T-helper 1 cell treated with Interleukin-12 subunit alpha and Interleukin-12 subunit beta and Interleukin-4 antibody, amounts not matched to agents 30 μg/mL and 1 μg/mL, for 36 hours (primary cell): ENCODE measurements at regions not wholly inside any gene's neighbourhood (a gene's known extent, or its start where the extent isn't known, plus 50 kb on each side); places are given as distances from the start of the nearest gene placed in this dataset.

Experiments used
- H3K27ac Mint-ChIP-seq: one replicate; pipeline ENCODE4 v1.8.0; 2021; ENCODE audit warnings: mild to moderate bottlenecking, mixed read lengths
- H3K27me3 Mint-ChIP-seq: one replicate; pipeline ENCODE4 v1.8.0; 2021; ENCODE audit warnings: low read depth, mixed read lengths
- H3K36me3 Mint-ChIP-seq: one replicate; pipeline ENCODE4 v1.8.0; 2021; ENCODE audit warnings: low read depth, mixed read lengths
- H3K4me1 Mint-ChIP-seq: one replicate; pipeline ENCODE4 v1.8.0; 2021; ENCODE audit warnings: low read depth, mixed read lengths
- H3K4me3 Mint-ChIP-seq: one replicate; pipeline ENCODE4 v1.8.0; 2021; ENCODE audit warnings: mild to moderate bottlenecking, moderate library complexity, mixed read lengths
- H3K9me3 Mint-ChIP-seq: one replicate; pipeline ENCODE4 v1.8.0; 2021; ENCODE audit warnings: mixed read lengths

- Mint-ChIP-seq H3K27ac (no peak overlapping the region), H3K27me3 (no peaks in the 10 kb centered on the region), H3K9me3 (no peaks in the 10 kb centered on the region), H3K4me3 (no peak overlapping the region), H3K4me1 (no peaks in the 10 kb centered on the region), H3K36me3 (no peaks in the 10 kb centered on the region)
These were observed 157.6 kb downstream of the DSEL start for GRCh38 chr18:67358947-67359346.

- Mint-ChIP-seq H3K36me3 (no peaks in the 10 kb centered on the region), H3K4me1 (no peaks in the 10 kb centered on the region), H3K27me3 (no peaks in the 10 kb centered on the region), H3K27ac (no peak overlapping the region), H3K9me3 (no peaks in the 10 kb centered on the region), H3K4me3 (no peak overlapping the region)
These were observed 161.8 kb downstream of the DSEL start for GRCh38 chr18:67354692-67355091.

GRCh38 chr18:67354091-67354490 lies 162.4 kb downstream of the DSEL start:
- no peak overlapping the region for H3K4me3 Mint-ChIP-seq

GRCh38 chr18:67347438-67347837 lies 169.1 kb downstream of the DSEL start:
- Mint-ChIP-seq H3K9me3 (no peaks in the 10 kb centered on the region), H3K27me3 (no peaks in the 10 kb centered on the region), H3K27ac (no peak overlapping the region), H3K4me1 (no peaks in the 10 kb centered on the region), H3K36me3 (no peaks in the 10 kb centered on the region), H3K4me3 (no peak overlapping the region)

More at GRCh38 chr18:67354091-67354490, 162.4 kb downstream of the DSEL start:
- Mint-ChIP-seq H3K27me3 (no peaks in the 10 kb centered on the region), H3K4me1 (no peaks in the 10 kb centered on the region), H3K36me3 (no peaks in the 10 kb centered on the region), H3K9me3 (no peaks in the 10 kb centered on the region), H3K27ac (no peak overlapping the region)

- Mint-ChIP-seq H3K36me3 (no peaks in the 10 kb centered on the region), H3K27me3 (no peaks in the 10 kb centered on the region), H3K9me3 (no peaks in the 10 kb centered on the region), H3K4me1 (no peaks in the 10 kb centered on the region), H3K4me3 (no peak overlapping the region), H3K27ac (no peak overlapping the region)
These were observed 174.4 kb downstream of the DSEL start for GRCh38 chr18:67342159-67342558.

GRCh38 chr18:67337696-67338095 lies 178.8 kb downstream of the DSEL start:
- H3K27me3 Mint-ChIP-seq: no peaks in the 10 kb centered on the region
- H3K4me3 Mint-ChIP-seq: no peak overlapping the region
- H3K27ac Mint-ChIP-seq: no peak overlapping the region
- no peaks in the 10 kb centered on the region for H3K36me3 Mint-ChIP-seq
- no peaks in the 10 kb centered on the region for H3K4me1 Mint-ChIP-seq
- H3K9me3 Mint-ChIP-seq: no peaks in the 10 kb centered on the region

- H3K36me3 Mint-ChIP-seq: no peaks in the 10 kb centered on the region
- H3K27me3 Mint-ChIP-seq: no peaks in the 10 kb centered on the region
- no peaks in the 10 kb centered on the region for H3K9me3 Mint-ChIP-seq
- H3K4me1 Mint-ChIP-seq: no peaks in the 10 kb centered on the region
- no peak overlapping the region for H3K4me3 Mint-ChIP-seq
- H3K27ac Mint-ChIP-seq: no peak overlapping the region
These were observed 184.7 kb downstream of the DSEL start for GRCh38 chr18:67331857-67332256.

- H3K27me3 Mint-ChIP-seq: no peaks in the 10 kb centered on the region
- no peak overlapping the region for H3K4me3 Mint-ChIP-seq
- H3K36me3 Mint-ChIP-seq: no peaks in the 10 kb centered on the region
- H3K27ac Mint-ChIP-seq: no peak overlapping the region
- no peaks in the 10 kb centered on the region for H3K4me1 Mint-ChIP-seq
- no peaks in the 10 kb centered on the region for H3K9me3 Mint-ChIP-seq
These were observed 197.4 kb downstream of the DSEL start for GRCh38 chr18:67319109-67319508.

GRCh38 chr18:67318651-67319050 lies 197.9 kb downstream of the DSEL start:
- Mint-ChIP-seq H3K36me3 (no peaks in the 10 kb centered on the region), H3K27me3 (no peaks in the 10 kb centered on the region), H3K4me3 (no peak overlapping the region), H3K9me3 (no peaks in the 10 kb centered on the region), H3K27ac (no peak overlapping the region), H3K4me1 (no peaks in the 10 kb centered on the region)

- Mint-ChIP-seq H3K27ac (no peak overlapping the region), H3K27me3 (no peaks in the 10 kb centered on the region)
These were observed 205.7 kb downstream of the DSEL start for GRCh38 chr18:67310826-67311225.

GRCh38 chr18:67308819-67309218 lies 207.7 kb downstream of the DSEL start:
- no peaks in the 10 kb centered on the region for H3K4me1 Mint-ChIP-seq
- no peak overlapping the region for H3K27ac Mint-ChIP-seq
- no peak overlapping the region for H3K4me3 Mint-ChIP-seq
- H3K36me3 Mint-ChIP-seq: no peaks in the 10 kb centered on the region
- no peaks in the 10 kb centered on the region for H3K9me3 Mint-ChIP-seq
- H3K27me3 Mint-ChIP-seq: no peaks in the 10 kb centered on the region

More at GRCh38 chr18:67310826-67311225, 205.7 kb downstream of the DSEL start:
- H3K9me3 Mint-ChIP-seq: no peaks in the 10 kb centered on the region
- no peak overlapping the region for H3K4me3 Mint-ChIP-seq
- H3K36me3 Mint-ChIP-seq: no peaks in the 10 kb centered on the region
- H3K4me1 Mint-ChIP-seq: no peaks in the 10 kb centered on the region

- Mint-ChIP-seq H3K27me3 (no peaks in the 10 kb centered on the region), H3K4me1 (peaks cover 4% of the 10 kb centered on the region), H3K4me3 (no peak overlapping the region), H3K9me3 (peaks cover 10% of the 10 kb centered on the region), H3K36me3 (peaks cover 3% of the 10 kb centered on the region), H3K27ac (no peak overlapping the region)
These were observed 211.1 kb downstream of the DSEL start for GRCh38 chr18:67305466-67305865.

- Mint-ChIP-seq H3K36me3 (peaks cover 3% of the 10 kb centered on the region), H3K4me1 (peaks cover 4% of the 10 kb centered on the region), H3K27me3 (no peaks in the 10 kb centered on the region), H3K27ac (peak overlapping the region; percentile 28), H3K4me3 (no peak overlapping the region), H3K9me3 (peaks cover 14% of the 10 kb centered on the region)
These were observed 214.5 kb downstream of the DSEL start for GRCh38 chr18:67302043-67302442.

- H3K36me3 Mint-ChIP-seq: peaks cover 3% of the 10 kb centered on the region
- no peaks in the 10 kb centered on the region for H3K27me3 Mint-ChIP-seq
- peaks cover 4% of the 10 kb centered on the region for H3K4me1 Mint-ChIP-seq
- H3K4me3 Mint-ChIP-seq: no peak overlapping the region
- peaks cover 14% of the 10 kb centered on the region for H3K9me3 Mint-ChIP-seq
- H3K27ac Mint-ChIP-seq: no peak overlapping the region
These were observed 214.9 kb downstream of the DSEL start for GRCh38 chr18:67301592-67301991.

- H3K9me3 Mint-ChIP-seq: peaks cover 14% of the 10 kb centered on the region
- peaks cover 3% of the 10 kb centered on the region for H3K36me3 Mint-ChIP-seq
- no peaks in the 10 kb centered on the region for H3K27me3 Mint-ChIP-seq
- H3K4me1 Mint-ChIP-seq: peaks cover 4% of the 10 kb centered on the region
- no peak overlapping the region for H3K27ac Mint-ChIP-seq
- H3K4me3 Mint-ChIP-seq: no peak overlapping the region
These were observed 216.0 kb downstream of the DSEL start for GRCh38 chr18:67300498-67300897.

GRCh38 chr18:67292814-67293213 lies 223.7 kb downstream of the DSEL start:
- Mint-ChIP-seq H3K27me3 (no peaks in the 10 kb centered on the region), H3K27ac (no peak overlapping the region), H3K36me3 (no peaks in the 10 kb centered on the region), H3K4me1 (no peaks in the 10 kb centered on the region), H3K9me3 (no peaks in the 10 kb centered on the region), H3K4me3 (no peak overlapping the region)
